Stimulated activated CD4-positive, alpha-beta T cell treated with anti-CD3 and anti-CD28 coated beads, Interleukin-4, amount 100 ng/mL, for 24 hours (primary cell): ENCODE measurements at regions not wholly inside any gene's neighbourhood (a gene's known extent, or its start where the extent isn't known, plus 50 kb on each side); places are given as distances from the start of the nearest gene placed in this dataset.
"Not testable (repeated sequence)": the region's sequence is repeated elsewhere in the genome, so short reads cannot be mapped to it uniquely, and the experiment has no call there.

ENCODE experiments used
- DNase-seq: peaks from one replicate; pipeline ENCODE4 v3.0.0-alpha.2; 2020

GRCh38 chr14:105639969-105640931, 113.9 kb downstream of the TMEM121 start:
- not testable (repeated sequence) for DNase-seq

DNA sequence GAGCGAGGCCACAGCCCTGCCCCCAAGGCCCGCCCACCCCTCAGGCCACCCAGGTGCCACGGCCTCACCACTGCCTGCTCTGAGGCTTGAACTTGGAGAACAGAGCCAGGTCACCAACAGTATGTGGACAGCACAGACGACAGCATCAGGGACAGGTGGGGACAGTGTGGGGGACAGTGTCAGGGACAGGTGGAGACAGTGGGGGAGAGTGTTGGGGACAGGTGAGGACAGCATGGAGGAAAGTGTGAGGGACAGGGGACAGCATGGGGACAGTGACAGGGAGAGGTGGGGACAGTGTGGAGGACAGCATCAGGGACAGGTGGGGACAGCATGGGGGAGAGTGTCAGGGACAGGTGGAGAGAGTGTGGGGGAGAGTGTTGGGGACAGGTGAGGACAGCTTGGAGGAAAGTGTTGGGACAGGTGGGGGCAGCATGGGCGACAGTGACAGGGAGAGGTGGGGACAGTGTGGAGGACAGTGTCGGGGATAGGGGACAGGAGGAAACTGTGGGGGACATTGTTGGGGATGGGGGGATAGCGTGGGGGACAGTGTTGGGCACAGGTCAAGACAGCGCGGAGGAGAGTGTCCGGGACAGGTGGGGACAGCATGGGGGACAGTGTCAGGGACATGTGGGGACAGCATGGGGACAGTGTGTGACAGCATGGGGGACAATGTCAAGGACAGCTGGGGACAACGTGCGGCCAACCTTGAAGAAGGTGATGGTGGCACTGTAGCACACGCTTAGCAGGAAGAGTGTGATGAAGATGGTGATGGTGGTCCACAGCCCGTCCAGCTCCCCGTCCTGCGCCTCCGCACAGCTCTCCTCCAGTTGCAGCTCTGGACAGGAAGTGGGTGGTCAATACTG, 114.9 kb downstream of the TMEM121 start:
- no peak for DNase-seq

DNA sequence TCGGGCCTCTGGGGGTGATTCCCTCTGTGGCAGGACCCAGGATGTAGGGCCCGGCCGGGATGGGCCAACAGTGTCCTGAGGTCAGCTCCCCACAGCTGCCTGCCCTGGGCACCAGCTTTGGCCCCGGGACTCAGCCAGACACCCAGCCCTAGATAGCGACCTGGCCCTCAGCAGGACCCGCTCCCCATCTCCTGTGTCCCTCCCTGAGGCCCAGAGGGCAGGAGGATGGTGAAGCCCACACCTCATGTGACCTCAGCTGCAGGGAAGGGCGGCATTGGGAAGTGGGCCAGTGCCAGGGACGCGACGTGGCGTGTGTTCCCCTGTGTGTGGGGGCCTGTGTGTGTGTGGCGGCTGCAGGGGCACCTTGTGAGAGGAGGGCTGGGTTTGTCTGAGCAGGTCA, 115.6 kb downstream of the TMEM121 start:
- not testable (repeated sequence) for DNase-seq

DNA sequence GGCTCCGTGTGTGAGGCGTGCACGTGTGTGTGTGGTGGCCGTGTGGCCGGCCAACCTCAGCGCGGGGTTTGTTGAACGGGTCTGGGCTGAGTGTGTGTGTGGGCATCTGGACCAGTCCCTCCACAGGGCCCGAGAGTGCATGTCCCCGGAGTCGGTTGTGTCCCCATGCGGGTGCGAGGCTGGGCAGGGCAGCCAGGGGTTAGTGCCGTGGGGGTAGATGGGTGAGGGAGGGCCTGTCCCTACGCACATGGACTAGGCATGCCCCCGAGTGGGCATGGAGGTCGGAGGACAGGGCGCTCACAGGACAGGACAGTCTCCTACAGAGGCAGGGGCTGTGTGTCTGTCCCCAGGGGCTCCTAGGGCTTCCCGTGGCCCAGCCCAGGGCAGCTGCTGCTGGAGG, 116.1 kb downstream of the TMEM121 start:
- not testable (repeated sequence) for DNase-seq

DNA sequence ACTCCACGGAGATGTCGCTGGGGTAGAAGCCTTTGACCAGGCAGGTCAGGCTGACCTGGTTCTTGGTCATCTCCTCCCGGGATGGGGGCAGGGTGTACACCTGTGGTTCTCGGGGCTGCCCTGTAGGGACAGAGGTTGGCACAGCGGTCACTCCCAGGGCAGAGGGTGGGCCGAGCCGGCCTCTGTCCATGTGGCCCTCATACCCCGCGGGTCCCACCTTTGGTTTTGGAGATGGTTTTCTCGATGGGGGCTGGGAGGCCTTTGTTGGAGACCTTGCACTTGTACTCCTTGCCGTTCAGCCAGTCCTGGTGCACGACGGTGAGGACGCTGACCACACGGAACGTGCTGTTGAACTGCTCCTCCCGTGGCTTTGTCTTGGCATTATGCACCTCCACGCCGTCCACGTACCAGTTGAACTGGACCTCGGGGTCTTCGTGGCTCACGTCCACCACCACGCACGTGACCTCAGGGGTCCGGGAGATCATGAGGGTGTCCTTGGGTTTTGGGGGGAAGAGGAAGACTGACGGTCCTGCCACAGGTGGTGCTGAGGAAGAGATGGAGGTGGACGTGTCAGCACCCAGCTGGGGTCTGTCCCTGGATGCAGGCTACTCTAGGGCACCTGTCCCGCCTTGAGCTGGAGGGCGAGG, 117.1 kb downstream of the TMEM121 start:
- not testable (repeated sequence) for DNase-seq

DNA sequence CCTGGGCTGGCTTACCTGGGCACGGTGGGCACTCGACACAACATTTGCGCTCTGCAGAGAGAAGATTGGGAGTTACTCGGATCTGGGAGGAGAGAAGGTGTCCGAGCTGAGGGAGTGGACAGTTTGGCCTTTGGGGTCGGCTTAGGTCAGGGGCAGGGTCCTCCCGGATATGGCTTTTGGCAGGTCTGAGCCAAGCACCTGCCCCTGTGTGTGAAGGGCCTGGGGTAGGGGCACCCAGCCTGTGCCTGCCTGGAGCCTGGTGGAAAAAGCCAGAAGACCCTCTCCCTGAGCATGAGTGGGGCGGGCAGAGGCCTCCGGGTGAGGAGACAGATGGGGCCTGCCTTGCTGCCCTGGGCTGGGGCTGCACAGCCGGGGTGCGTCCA, 117.7 kb downstream of the TMEM121 start:
- not testable (repeated sequence) for DNase-seq

- not testable (repeated sequence) for DNase-seq
Observed at GRCh38 chr14:105644457-105644856, 118.1 kb downstream of the TMEM121 start.

GRCh38 chr14:105644891-105645290, 118.5 kb downstream of the TMEM121 start:
- DNase-seq, result not testable (repeated sequence)

GRCh38 chr14:105645389-105645788, 119.0 kb downstream of the TMEM121 start:
- DNase-seq, result not testable (repeated sequence)

GRCh38 chr14:105646175-105646574, 119.8 kb downstream of the TMEM121 start:
- no peak for DNase-seq

DNA sequence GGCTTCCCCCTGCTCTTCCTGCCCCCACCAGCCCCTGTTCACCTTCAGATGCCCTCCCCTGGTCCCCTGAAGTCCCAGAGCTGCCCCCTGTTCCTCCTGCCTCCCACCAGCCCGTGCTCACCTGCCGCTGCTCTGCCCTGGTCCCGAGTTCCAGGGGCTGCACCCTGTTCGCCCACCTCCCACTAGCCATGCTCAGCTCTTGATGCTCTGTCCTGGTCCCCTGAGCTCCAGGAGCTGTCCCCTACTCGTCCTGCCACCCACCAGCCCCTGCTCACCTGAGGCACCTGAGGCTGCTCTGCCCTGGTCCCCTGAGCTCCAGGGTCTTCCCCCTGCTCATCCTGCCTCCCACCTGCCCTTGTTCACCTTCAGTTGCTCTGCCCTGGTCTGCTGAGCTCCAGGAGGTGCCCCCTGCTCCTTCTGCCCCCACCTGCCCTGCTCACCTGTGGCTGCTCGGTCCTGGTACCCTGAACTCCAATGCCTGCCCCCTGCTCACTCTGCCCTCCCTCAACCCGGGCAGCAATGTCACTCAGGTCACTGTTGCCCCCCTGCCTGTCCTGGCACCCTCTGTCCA, 120.4 kb downstream of the TMEM121 start:
- not testable (repeated sequence) for DNase-seq

DNA sequence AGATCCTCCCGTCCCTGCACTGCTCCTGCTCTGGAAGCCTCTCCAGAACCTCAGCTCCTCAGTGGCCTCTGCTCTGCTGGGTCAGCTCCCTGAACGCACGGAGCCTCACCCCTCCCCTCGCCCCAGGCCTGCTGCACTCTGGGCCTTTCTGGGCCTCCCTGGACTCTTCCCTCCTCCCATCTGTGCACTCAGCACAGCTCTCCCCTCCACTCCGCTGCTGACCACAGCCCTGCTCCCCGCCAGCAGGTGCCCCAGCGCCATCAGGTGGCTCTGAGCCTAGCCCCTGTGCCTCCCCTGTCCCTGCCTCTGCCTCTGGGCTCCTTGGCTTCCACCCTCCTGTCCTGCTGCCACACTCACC, 121.0 kb downstream of the TMEM121 start:
- not testable (repeated sequence) for DNase-seq

- DNase-seq, result no peak
Observed at GRCh38 chr14:105647784-105648608, 121.6 kb downstream of the TMEM121 start.

DNA sequence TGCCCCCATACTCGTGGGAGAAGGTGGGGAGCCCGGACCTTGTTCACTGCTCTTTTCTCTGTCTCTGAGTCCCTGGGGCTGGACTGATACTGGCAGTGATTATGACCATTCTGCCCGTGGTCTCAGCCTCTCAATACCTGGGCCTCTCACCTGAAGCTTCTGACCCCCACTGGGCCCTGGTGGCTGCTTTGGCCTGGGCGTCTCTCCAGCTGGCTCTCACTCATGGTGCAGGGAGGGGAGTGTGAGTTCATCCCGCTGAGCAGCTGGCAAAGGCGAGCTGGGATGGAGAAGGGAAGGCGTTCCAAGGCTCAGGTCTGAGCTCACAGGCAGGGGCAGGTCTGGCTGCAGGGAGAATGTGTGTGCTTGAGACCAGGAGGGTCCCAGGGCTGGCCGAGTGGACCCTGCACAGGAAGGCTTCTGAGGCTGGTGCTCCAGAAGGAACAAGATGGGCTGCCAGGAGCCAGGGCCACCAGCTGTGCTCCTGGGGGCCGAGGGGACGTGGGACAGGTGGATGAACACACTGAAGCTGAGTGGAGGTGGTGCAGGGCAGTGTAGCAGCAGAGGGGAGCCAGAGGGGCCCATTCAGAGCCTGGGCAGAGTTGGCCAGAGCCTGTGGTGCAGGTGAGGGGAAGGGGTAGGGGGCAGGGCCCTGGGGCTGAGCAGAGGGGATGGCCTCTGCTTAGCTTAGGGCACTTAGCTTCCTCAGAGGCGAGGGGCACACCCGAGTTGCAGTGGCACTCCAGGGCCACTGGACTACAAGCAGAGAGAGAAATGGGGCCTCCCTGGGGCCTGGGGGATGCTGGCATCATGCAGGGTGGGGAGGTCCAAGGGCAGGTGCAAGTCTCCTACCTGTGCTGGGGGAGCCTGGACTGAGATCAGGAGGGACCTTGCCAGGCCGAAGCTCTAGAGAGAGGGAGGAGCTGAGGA, 122.5 kb downstream of the TMEM121 start:
- DNase-seq, result not testable (repeated sequence)

GRCh38 chr14:105652317-105652716, 125.9 kb downstream of the TMEM121 start:
- not testable (repeated sequence) for DNase-seq

- DNase-seq, result not testable (repeated sequence)
Observed at GRCh38 chr14:105653921-105654320, 127.5 kb downstream of the TMEM121 start.

GRCh38 chr14:105659255-105659654, 132.9 kb downstream of the TMEM121 start:
- not testable (repeated sequence) for DNase-seq

DNA sequence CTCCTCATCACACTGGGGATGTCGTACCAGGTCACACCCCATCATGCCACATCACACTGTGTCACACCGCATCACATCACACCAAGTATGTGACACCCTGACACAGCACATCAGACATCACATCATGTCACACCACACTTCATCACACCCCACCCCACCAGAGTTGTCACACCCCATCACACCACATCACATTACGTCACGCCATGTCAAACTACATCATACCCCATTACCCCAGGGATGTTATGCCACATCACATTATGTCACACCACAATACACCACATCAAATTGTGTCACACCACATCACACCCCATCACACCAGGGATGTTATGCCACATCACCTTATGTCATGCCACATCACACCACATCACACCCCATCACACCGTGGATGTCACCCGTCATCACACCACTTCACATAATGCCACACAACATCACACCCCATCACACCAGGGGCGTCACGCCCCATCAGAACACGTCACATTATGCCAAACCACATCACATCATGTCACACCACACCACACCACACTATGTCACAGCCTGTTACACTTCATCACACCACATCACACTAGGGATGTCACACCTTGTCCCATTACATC, 133.6 kb downstream of the TMEM121 start:
- no peak for DNase-seq

- DNase-seq, result no peak
Observed at GRCh38 chr14:105660816-105661531, 134.6 kb downstream of the TMEM121 start.
